ENCODE measurements at regions not wholly inside any gene's neighbourhood (a gene's known extent, or its start where the extent isn't known, plus 50 kb on each side); places are given as distances from the start of the nearest gene placed in this dataset.

- DNase-seq = no peak
Observed at GRCh38 chr7:21370283-21370982, 57.5 kb upstream of the SP4 start.

- no peak for DNase-seq
Observed at GRCh38 chr7:21371360-21371759, 56.5 kb upstream of the SP4 start.

- DNase-seq = no peak
Observed at GRCh38 chr7:21373031-21373430, 54.9 kb upstream of the SP4 start.

- DNase-seq = no peak
Observed at GRCh38 chr7:21374134-21374533, 53.7 kb upstream of the SP4 start.

- no peak for DNase-seq
Observed at GRCh38 chr7:21377545-21377944, 50.3 kb upstream of the SP4 start.

Measured in activated CD4-positive, alpha-beta T cell treated with anti-CD3 and anti-CD28 coated beads, Interleukin-2, amount 50 U/mL, for 4 hours (primary cell).